Right lobe of liver (tissue), 4 donors: ENCODE measurements at regions not wholly inside any gene's neighbourhood (a gene's known extent, or its start where the extent isn't known, plus 50 kb on each side); places are given as distances from the start of the nearest gene placed in this dataset.

ENCODE experiments used
- CTCF ChIP-seq, 4 donors: fragments of 200-600 bp in 3 of 4; fragments of 450-650 bp in 1 of 4; IDR thresholded peaks; one replicate each; pipeline versions ENCODE4 v1.5.1 to v1.8.0; 2016 to 2022; ENCODE audit warnings: antibody characterized with exemption in 4 of 4, mild to moderate bottlenecking in 2 of 4
- POLR2A ChIP-seq: fragments of 450-650 bp; IDR thresholded peaks from one replicate; pipeline ENCODE4 v1.6.1; 2017; ENCODE audit warnings: antibody characterized with exemption, mild to moderate bottlenecking
- donor health status: DM: no; HTN: no; CAD: no.
- donor health status: DM: no; HTN: no; CAD: no.
- donor health status: DM: no; HTN: yes; CAD: no.

- TF ChIP-seq CTCF (IDR thresholded peaks at IDR 0.05) (no peak), POLR2A (no peak)
Measured at GRCh38 chr10:65313406-65313805, 1612.4 kb upstream of the LRRTM3 start.
